GF-D8 (cell line): ENCODE measurements at regions not wholly inside any gene's neighbourhood (a gene's known extent, or its start where the extent isn't known, plus 50 kb on each side); places are given as distances from the start of the nearest gene placed in this dataset.
"Not testable (repeated sequence)": the region's sequence is repeated elsewhere in the genome, so short reads cannot be mapped to it uniquely, and the experiment has no call there.

ENCODE experiments used
- DNase-seq: peaks from one replicate; lab custom pipeline; 2025; lab: John Stamatoyannopoulos, UW

DNA sequence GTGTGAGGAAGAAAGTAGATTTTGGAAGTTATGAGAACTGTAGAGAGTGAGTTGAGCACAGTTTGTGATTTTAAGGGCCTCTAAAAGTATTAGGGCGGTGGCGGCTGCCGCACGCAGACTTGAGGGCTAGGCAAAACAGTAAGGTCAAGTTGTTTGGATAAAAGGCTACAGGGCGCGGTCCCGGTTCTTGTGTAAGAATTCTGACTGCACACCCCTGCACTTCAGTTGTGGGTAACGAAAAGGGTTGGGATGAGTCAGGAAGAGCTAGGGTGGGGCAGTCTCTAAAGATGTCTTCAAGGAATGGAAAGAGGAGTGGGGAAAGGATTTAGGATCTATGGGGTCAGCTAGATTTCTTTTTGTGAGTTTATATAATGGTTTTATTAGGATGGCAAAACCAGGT lies 218.1 kb upstream of the ACO1 start:
- not testable (repeated sequence) for DNase-seq

GRCh38 chr9:32171339-32171738 lies 213.1 kb upstream of the ACO1 start:
- DNase-seq = no peak

- DNase-seq = no peak
Measured at GRCh38 chr9:32172256-32172655, 212.2 kb upstream of the ACO1 start.

GRCh38 chr9:32177396-32177795 lies 207.0 kb upstream of the ACO1 start:
- no peak for DNase-seq

DNA sequence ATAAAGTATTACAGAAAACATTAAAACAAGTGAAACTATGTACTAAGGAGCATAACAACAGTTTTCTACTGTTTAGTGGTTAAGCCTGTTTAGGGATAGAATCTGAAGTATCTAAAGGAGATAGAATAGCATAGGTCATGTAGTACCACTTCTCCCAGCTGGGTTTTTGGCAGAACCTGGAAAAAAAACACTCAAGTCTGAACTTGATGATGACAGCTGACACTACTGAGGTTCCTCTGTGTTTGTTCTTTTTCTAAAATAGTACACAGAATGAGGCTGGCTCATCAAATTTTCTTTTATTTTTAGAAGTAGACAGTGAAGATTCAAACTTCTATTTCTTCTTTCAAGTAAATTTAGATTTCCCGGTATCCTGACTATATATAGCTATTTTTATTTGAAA lies 203.8 kb upstream of the ACO1 start:
- no peak for DNase-seq

DNA sequence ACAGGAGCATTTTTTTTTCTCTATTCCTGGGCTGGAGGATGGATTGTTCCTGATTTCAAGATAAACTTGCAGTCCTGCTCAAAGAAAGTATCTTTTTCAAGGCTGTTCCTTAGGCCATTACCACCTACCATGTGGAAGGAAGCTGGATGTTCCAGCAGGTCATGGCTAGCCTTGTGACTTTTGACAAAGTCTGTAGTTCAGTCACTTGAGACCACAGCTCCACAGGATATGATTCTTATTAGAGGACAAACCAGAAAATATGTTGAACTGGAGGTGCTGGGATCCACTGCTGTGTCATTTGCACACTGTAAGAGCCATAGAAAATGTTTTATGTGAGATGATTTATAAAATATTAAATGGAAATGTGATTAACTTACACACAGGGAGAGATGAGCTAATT lies 184.2 kb upstream of the ACO1 start:
- DNase-seq = no peak

GRCh38 chr9:32200896-32201295 lies 183.5 kb upstream of the ACO1 start:
- no peak for DNase-seq

DNA sequence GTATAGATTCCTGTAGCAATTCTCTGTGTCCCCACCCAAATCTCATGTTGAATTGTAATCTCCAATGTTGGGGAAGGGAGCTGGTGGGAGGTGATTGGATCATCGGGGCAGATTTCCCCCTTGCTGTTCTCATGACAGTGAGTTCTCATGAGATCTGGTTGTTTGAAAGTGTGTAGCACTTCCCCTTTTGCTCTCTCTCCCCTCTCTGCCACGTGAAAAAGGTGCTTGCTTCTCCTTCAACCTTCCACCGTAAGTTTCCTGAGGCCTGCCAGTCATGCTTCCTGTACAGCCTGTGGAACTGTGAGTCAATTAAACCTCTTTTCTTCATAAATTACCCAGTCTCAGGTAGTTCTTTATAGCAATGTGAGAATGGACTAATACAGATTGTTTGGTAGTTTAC lies 175.3 kb upstream of the ACO1 start:
- DNase-seq = not testable (repeated sequence)

DNA sequence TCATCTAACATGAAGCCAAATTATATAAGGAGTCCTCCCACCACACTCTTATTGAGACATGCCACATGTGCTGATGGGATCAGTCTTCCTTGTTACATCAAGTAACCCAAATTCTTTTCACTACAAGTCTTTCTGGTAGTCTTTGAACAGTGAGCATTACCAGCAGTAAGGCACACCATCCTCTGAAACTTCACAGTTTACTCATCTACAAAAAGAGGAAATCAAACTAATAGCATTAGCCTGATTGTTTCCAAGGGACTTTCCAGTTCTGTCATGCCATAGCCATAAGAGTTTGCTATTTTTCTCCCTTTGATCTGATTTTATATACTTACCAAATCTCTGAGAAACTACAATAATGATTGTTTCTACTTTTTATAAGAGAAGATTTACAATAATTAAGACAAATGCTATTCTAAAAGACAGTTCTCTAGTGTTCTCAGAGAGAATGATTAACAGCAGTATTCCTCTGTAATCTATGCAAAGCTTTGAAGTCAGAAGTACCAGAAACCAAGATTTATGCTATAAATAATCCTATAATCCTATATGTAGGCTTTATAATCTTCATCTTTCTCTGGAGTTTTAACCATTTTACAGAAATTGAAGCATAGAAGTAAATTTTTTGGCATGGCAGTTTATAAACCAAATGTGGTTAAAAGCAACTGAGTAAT lies 166.2 kb upstream of the ACO1 start:
- DNase-seq = no peak

- no peak for DNase-seq
Measured at GRCh38 chr9:32220750-32221149, 163.7 kb upstream of the ACO1 start.

DNA sequence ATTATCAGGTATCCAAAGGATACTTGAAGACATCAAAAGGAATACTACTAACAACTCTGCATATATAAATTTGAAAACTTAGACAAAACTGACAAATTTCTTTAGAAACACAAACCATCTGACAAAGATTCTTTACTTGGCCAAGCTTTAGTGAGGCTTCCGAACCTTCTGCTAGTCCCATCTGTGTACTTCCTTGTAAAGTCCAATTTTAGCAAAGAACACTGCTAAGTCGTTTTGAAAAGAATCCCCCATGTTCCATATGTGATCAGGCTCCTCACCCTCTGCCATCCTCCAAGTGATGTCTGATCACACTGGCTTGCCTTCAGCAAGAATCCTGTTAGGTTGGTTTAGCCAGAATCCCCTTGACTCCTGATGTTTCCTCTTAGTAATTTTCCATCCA lies 150.0 kb upstream of the ACO1 start:
- no peak for DNase-seq

- DNase-seq = no peak
Measured at GRCh38 chr9:32247168-32247567, 137.3 kb upstream of the ACO1 start.

DNA sequence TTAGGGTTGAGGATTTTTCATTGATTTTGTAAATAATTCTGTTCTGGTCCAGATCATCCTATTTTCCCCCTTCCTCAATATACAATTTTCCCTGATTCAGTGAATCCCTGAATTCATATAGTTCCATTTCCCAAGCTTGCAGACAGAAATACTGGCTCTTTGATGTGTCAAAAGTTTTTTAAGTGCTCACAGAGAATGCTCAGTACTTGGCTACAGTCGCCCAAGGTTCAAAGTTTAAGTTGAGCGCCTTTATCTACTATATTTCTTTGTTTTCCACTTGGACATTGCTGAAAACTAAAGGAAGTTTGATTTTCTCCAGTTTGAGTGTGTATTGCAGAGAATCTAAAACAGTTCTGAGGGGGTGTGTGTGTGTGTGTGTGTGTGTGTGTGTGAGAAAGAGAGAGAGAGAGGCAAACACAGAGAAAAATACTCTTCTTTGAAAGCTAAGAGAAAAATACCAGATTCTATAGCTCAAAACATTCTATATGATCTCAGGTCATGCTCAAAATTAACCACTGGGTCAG lies 136.2 kb upstream of the ACO1 start:
- DNase-seq = no peak

- DNase-seq = no peak
Measured at GRCh38 chr9:32251539-32251938, 132.9 kb upstream of the ACO1 start.

- DNase-seq = no peak
Measured at GRCh38 chr9:32253731-32254130, 130.7 kb upstream of the ACO1 start.

- no peak for DNase-seq
Measured at GRCh38 chr9:32255026-32255425, 129.4 kb upstream of the ACO1 start.

- no peak for DNase-seq
Measured at GRCh38 chr9:32258482-32258881, 126.0 kb upstream of the ACO1 start.

GRCh38 chr9:32260151-32260862 lies 124.1 kb upstream of the ACO1 start:
- no peak for DNase-seq

DNA sequence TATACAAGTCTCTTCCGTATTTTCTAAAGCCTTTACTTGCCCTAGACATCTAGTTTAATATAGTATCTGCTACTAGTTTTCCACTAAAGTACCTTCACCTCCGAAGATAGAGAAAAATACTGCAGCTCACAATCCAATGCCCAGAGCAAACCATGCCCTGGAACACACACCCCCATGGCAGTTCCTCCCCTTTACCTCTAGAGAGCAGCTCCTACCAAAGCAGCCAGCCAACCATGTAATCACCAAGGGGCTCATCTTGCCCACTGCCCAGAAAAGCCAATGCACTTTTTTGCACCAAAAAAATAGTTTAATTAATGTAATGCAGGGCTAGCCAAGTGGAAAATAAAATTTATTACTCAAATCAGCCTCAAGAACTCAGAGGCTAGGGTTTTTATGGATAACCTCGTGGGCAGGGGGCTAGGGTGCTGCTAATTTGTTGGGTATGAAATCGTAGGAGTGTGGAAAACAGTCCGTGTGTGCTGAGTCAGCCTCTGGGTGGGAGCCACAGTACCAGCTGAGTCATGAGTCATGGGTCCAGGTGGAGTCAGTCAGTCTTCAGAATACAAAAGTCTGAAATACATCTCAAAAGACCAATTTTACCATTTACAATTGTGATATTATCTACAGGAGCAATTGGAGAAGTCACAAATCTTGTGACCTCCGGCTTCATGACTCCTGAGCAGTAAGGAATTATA lies 120.1 kb upstream of the ACO1 start:
- no peak for DNase-seq

GRCh38 chr9:32265037-32265436 lies 119.4 kb upstream of the ACO1 start:
- no peak for DNase-seq

DNA sequence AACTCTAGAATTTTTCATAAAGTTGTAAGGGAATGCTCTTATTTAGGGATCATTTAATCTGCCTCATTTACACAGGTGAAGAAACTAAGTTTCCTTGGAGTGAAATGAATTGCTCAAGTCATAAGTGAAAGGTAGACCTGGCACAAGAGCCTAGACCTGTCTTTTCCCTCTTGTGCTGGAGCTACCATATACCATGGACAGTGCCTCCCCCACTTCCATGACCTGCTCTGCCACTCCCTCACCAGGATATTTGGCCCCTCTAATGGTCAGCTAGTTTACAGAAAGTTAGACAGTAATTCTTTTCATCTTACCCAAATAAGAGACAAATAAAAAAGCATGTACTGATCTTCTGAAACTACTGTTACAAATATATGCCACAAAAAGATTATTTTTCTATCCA lies 105.5 kb upstream of the ACO1 start:
- no peak for DNase-seq

GRCh38 chr9:32289756-32290155 lies 94.7 kb upstream of the ACO1 start:
- DNase-seq = no peak

DNA sequence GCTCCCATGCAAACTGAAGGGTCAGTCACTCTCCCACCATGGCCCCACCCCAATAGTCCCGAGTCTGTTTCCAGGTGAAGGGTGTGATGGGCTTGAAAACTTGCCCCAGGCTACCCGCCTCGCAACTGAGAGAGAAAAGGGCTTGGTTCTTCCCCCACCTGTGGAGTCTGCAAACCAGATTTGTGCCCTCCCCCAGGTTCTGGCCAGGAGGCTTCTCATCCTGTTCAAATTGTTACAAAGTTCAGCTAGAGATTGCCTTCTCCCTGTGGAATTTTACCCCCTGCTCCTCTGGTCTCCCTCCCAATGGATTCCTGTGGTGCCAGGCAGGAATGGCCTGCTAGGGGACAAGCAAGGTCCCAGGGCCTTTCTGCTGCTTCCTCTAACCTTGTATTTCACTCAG lies 93.1 kb upstream of the ACO1 start:
- DNase-seq = no peak
